Neuronal stem cell (in vitro differentiated cells): ENCODE measurements at regions not wholly inside any gene's neighbourhood (a gene's known extent, or its start where the extent isn't known, plus 50 kb on each side); places are given as distances from the start of the nearest gene placed in this dataset.

ENCODE experiments used
- DNase-seq: peaks from one replicate; pipeline ENCODE4 v3.0.0-alpha.2; 2013; ENCODE audit warnings: low spot score
- H2AFZ ChIP-seq: one replicate; pipeline ENCODE4 v1.6.1; 2013; ENCODE audit warnings: mild to moderate bottlenecking, low read length, inconsistent platforms
- H2AK5ac ChIP-seq: 2 replicates; pipeline ENCODE4 v1.6.1; 2013; ENCODE audit warnings: low read depth, mild to moderate bottlenecking, inconsistent platforms, low read length, moderate library complexity, mixed read lengths
- H2BK120ac ChIP-seq: 2 replicates; pipeline ENCODE4 v1.6.1; 2013; ENCODE audit warnings: low read depth, mild to moderate bottlenecking, inconsistent platforms, low read length, moderate library complexity, mixed read lengths
- H2BK12ac ChIP-seq: one replicate; pipeline ENCODE4 v1.6.1; 2013; ENCODE audit warnings: low read length, inconsistent platforms
- H2BK15ac ChIP-seq: 2 replicates; pipeline ENCODE4 v1.6.1; 2013; ENCODE audit warnings: mild to moderate bottlenecking, low read length, inconsistent platforms, mixed read lengths
- H2BK5ac ChIP-seq: one replicate; pipeline ENCODE4 v1.6.1; 2013; ENCODE audit warnings: inconsistent platforms, mild to moderate bottlenecking, low read length, moderate library complexity
- H3K14ac ChIP-seq: one replicate; pipeline ENCODE4 v1.6.1; 2013; ENCODE audit warnings: low read length, inconsistent platforms
- H3K18ac ChIP-seq: 2 replicates; pipeline ENCODE4 v1.6.1; 2013; ENCODE audit warnings: low read length, inconsistent platforms
- H3K23ac ChIP-seq: 2 replicates; pipeline ENCODE4 v1.6.1; 2013; ENCODE audit warnings: low read depth, mild to moderate bottlenecking, mixed read lengths, low read length, inconsistent platforms; ENCODE audit not compliant: poor library complexity
- H3K27ac ChIP-seq: replicated peaks from 3 replicates; pipeline ENCODE4 v1.5.1; 2013; ENCODE audit warnings: low read length, inconsistent platforms
- H3K27me3 ChIP-seq, 3 experiments: 2 replicates each; pipeline ENCODE4 v1.6.1; 2013; ENCODE audit warnings: low read length in 3 of 3, mild to moderate bottlenecking in 2 of 3, inconsistent platforms in 1 of 3, low read depth in 1 of 3, mixed read lengths in 1 of 3, moderate library complexity in 1 of 3; ENCODE audit not compliant: control insufficient read depth in 3 of 3, insufficient read depth in 3 of 3
- H3K36me3 ChIP-seq, 2 donors: replicated peaks in 1 of 2; 2 replicates each; pipeline ENCODE4 v1.6.1; 2013; ENCODE audit warnings: low read length in 2 of 2; ENCODE audit not compliant: control insufficient read depth in 2 of 2, insufficient read depth in 2 of 2
- H3K4ac ChIP-seq: 2 replicates; pipeline ENCODE4 v1.6.1; 2013; ENCODE audit warnings: inconsistent platforms, mild to moderate bottlenecking, low read length, moderate library complexity
- H3K4me1 ChIP-seq, 2 donors: 1 replicate in 1 of 2; 2 replicates in 1 of 2; pipeline ENCODE4 v1.6.1; 2013; ENCODE audit warnings: low read length in 2 of 2, low read depth in 1 of 2; ENCODE audit not compliant: control insufficient read depth in 2 of 2, insufficient read depth in 1 of 2
- H3K4me2 ChIP-seq: one replicate; pipeline ENCODE4 v1.6.1; 2013; ENCODE audit warnings: mild to moderate bottlenecking, low read length, inconsistent platforms; ENCODE audit not compliant: insufficient read depth, poor library complexity, severe bottlenecking
- H3K4me3 ChIP-seq, 2 donors: 2 replicates each; pipeline ENCODE4 v1.5.1; 2013; ENCODE audit warnings: low read length in 2 of 2, mild to moderate bottlenecking in 2 of 2, inconsistent platforms in 1 of 2, moderate library complexity in 1 of 2
- H3K79me1 ChIP-seq: one replicate; pipeline ENCODE4 v1.6.1; 2013; ENCODE audit warnings: low read depth, mild to moderate bottlenecking, inconsistent platforms, low read length, moderate library complexity
- H3K9ac ChIP-seq: one replicate; pipeline ENCODE4 v1.6.1; 2013; ENCODE audit warnings: mild to moderate bottlenecking, low read depth, low read length, inconsistent platforms; ENCODE audit not compliant: poor library complexity
- H3K9me3 ChIP-seq, 2 donors: replicated peaks in 1 of 2; 2 replicates each; pipeline versions ENCODE3 to v1.6.1; 2013; ENCODE audit warnings: low read length in 2 of 2, mild to moderate bottlenecking in 2 of 2, inconsistent platforms in 1 of 2, low read depth in 1 of 2, mixed read lengths in 1 of 2, moderate library complexity in 1 of 2; ENCODE audit not compliant: control insufficient read depth in 2 of 2, insufficient read depth in 1 of 2
- H4K8ac ChIP-seq: one replicate; pipeline ENCODE4 v1.6.1; 2013; ENCODE audit warnings: low read depth, mild to moderate bottlenecking, inconsistent platforms, low read length, moderate library complexity
- H4K91ac ChIP-seq: one replicate; pipeline ENCODE4 v1.6.1; 2013; ENCODE audit warnings: low read length, low read depth, mild to moderate bottlenecking, inconsistent platforms; ENCODE audit not compliant: poor library complexity
- WGBS, 2 donors: extraction: QIAGEN DNeasy Blood & Tissue Kit; methylation state at CpG; one replicate each; pipeline ENCODE4 v1.1.7; 2013; ENCODE audit warnings: missing lambda C conversion rate in 2 of 2, mixed read lengths in 1 of 2; ENCODE audit not compliant: insufficient read length in 2 of 2, insufficient replicate concordance in 1 of 2; ENCODE audit errors: extremely low coverage in 2 of 2; 5-methylcytosine and 5-hydroxymethylcytosine counted together

DNA sequence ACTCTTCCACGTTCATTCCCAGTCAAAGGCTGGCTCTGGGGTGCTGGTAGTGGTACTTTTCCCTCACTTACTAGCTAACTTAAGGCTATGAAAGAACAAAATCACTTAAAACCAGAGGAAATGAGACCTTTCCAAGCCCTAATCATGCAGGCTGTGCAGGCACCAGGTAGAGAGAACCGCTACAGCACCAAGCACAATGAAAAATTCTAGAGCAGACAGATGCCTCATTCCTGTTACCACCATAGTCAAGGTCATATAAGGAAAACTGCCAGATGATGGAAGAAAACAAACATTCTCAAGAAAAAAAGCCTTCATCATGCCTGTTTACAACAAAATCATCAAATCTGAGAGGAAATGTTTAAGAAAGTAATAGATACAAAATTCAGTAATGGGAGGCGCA is 374.4 kb upstream of the PDE4D start:
- H3K36me3 ChIP-seq: no peaks in the 10 kb centered on the region
- H2BK5ac ChIP-seq: no peak overlapping the region
- no peak for DNase-seq
- no peak overlapping the region for H2BK120ac ChIP-seq
- no peak overlapping the region for H2AK5ac ChIP-seq
- peaks cover 0 to 3% of the 10 kb centered on the region in 2 donors for H3K4me1 ChIP-seq
- no peak overlapping the region for H4K91ac ChIP-seq
- H3K18ac ChIP-seq: no peak overlapping the region
- H3K4ac ChIP-seq: no peak overlapping the region
- no CpG with 5 or more reads among the region's 3 CpGs for WGBS, 2 donors
- H3K27ac ChIP-seq: no peak overlapping the region
- H3K9me3 ChIP-seq: no peaks in the 10 kb centered on the region
- H3K4me3 ChIP-seq: no peak overlapping the region
- H3K14ac ChIP-seq: no peak overlapping the region
- H3K23ac ChIP-seq: no peak overlapping the region
- no peak overlapping the region for H4K8ac ChIP-seq
- no peak overlapping the region for H2AFZ ChIP-seq
- no peak overlapping the region for H3K9ac ChIP-seq
- H3K79me1 ChIP-seq: no peaks in the 10 kb centered on the region
- H2BK15ac ChIP-seq: no peak overlapping the region
- H2BK12ac ChIP-seq: no peak overlapping the region
- H3K27me3 ChIP-seq: no peaks in the 10 kb centered on the region
- H3K4me2 ChIP-seq: no peak overlapping the region

DNA sequence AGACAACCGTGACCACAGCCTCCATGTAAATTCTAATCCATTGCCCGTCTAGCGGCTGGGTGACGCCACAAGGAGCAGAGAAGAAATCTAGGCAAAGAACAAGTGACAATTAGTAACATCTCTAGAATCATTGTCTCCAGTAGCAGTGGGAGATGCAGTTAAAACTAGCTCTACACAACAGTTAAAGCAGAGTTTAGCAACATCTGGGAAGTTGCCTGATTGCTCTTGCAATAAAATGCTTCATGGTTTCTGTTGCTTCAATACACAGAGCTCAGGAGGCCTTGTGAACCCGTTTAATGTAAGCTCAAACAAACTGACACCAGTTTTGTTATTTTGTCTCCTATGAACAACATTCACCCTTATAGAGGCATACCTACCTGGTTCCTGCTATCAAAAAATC is 369.8 kb upstream of the PDE4D start:
- no peak overlapping the region for H2AK5ac ChIP-seq
- no peak overlapping the region for H3K4ac ChIP-seq
- no peak overlapping the region for H3K23ac ChIP-seq
- H2BK12ac ChIP-seq: no peak overlapping the region
- H3K79me1 ChIP-seq: no peaks in the 10 kb centered on the region
- H4K91ac ChIP-seq: no peak overlapping the region
- H3K9ac ChIP-seq: no peak overlapping the region
- no peak overlapping the region for H2BK5ac ChIP-seq
- no peak overlapping the region for H3K4me2 ChIP-seq
- no peaks in the 10 kb centered on the region for H3K36me3 ChIP-seq
- H3K4me1 ChIP-seq: peaks cover 0 to 3% of the 10 kb centered on the region in 2 donors
- H4K8ac ChIP-seq: no peak overlapping the region
- H2BK15ac ChIP-seq: no peak overlapping the region
- no CpG with 5 or more reads among the region's 5 CpGs for WGBS, 2 donors
- H2BK120ac ChIP-seq: no peak overlapping the region
- H3K27ac ChIP-seq: peak overlapping the region; percentile 40
- DNase-seq: no peak
- H3K9me3 ChIP-seq: no peaks in the 10 kb centered on the region
- no peak overlapping the region for H2AFZ ChIP-seq
- H3K14ac ChIP-seq: no peak overlapping the region
- no peaks in the 10 kb centered on the region for H3K27me3 ChIP-seq
- H3K18ac ChIP-seq: no peak overlapping the region
- H3K4me3 ChIP-seq: no peak overlapping the region

DNA sequence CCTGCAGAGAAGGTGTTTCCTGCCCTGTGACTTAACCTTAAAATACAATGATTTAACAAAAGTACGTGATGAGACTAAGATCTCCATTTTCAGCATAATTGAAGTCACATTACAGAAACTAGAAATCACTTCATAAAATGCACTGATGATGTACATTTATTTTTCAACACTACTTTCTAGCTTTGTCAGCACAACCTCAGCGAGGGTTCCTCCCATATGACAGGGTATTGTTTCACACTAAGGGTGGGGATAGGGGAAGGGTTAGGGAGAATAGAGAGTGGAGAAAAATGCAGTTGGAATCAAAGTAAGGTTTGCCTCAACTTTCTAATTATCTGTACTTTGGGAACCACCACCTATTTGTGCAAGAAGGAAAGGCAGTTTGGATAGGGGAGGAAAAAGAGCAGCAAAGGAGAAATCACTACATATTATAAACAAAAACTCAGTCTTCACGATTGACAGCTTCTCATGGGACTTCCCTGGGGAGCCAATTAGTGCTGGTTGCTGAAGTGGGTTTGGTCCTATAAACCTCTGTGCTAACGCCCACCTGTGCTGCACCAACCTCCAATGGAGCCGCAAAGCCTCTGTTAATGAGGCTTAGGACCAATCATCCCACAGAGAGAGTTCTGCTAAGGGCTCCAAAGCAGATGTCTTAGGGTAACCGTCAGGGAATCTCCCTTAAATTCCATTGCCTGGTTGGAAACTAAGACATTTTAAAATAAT is 369.2 kb upstream of the PDE4D start:
- Histone ChIP-seq H2AFZ (no peak overlapping the region), H3K79me1 (no peaks in the 10 kb centered on the region), H2AK5ac (no peak overlapping the region), H3K27ac (no peak overlapping the region), H3K9ac (no peak overlapping the region), H4K8ac (no peak overlapping the region), H3K36me3 (no peaks in the 10 kb centered on the region), H3K4me2 (no peak overlapping the region), H2BK120ac (no peak overlapping the region), H3K4me3 (no peak overlapping the region), H3K9me3 (no peaks in the 10 kb centered on the region), H3K23ac (no peak overlapping the region), H3K4ac (no peak overlapping the region), H2BK12ac (no peak overlapping the region), H3K18ac (no peak overlapping the region), H3K14ac (no peak overlapping the region), H3K27me3 (no peaks in the 10 kb centered on the region), H2BK15ac (no peak overlapping the region), H2BK5ac (no peak overlapping the region), H4K91ac (no peak overlapping the region), H3K4me1 (peaks cover 0 to 4% of the 10 kb centered on the region in 2 donors)
- DNase-seq: peak; percentile 12
- WGBS, 2 donors: no CpG with 5 or more reads among the region's 6 CpGs

DNA sequence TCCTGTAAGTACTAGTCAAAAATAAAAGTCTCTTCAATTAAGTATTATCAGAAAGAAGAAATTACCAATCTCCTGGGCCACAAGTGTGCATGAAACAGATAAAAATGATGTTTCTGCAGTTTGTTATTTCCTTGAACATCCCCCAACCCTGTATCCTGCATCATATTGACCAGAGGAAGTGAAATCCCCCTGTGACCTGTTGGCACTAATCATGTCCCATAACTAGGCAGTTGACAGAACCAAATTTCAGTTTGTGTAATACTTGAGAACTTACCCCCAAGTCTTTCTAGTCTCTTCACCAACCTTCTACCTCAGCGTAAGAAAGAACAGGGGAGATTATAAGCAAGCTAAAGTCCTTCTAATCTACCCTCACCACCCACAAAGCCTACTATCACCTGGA is 368.2 kb upstream of the PDE4D start:
- Histone ChIP-seq H2BK5ac (no peak overlapping the region), H3K27me3 (no peaks in the 10 kb centered on the region), H3K79me1 (no peaks in the 10 kb centered on the region), H3K9me3 (no peaks in the 10 kb centered on the region), H2BK15ac (no peak overlapping the region), H3K4me2 (no peak overlapping the region), H3K9ac (no peak overlapping the region), H4K91ac (no peak overlapping the region), H3K4me3 (no peak overlapping the region), H3K14ac (no peak overlapping the region), H3K4me1 (peaks cover 0 to 7% of the 10 kb centered on the region in 2 donors), H2BK120ac (no peak overlapping the region), H2BK12ac (no peak overlapping the region), H3K18ac (no peak overlapping the region), H4K8ac (no peak overlapping the region), H2AFZ (no peak overlapping the region), H3K27ac (no peak overlapping the region), H2AK5ac (no peak overlapping the region), H3K23ac (no peak overlapping the region), H3K4ac (no peak overlapping the region), H3K36me3 (no peaks in the 10 kb centered on the region)
- WGBS, 2 donors: no CpG with 5 or more reads among the region's 1 CpG
- DNase-seq: no peak
